Fibroblast of skin of right quadriceps (primary cell): ENCODE measurements at regions not wholly inside any gene's neighbourhood (a gene's known extent, or its start where the extent isn't known, plus 50 kb on each side); places are given as distances from the start of the nearest gene placed in this dataset.

ENCODE experiments used
- DNase-seq: peaks from one replicate; pipeline ENCODE4 v3.0.0-alpha.2; 2013

- no peak for DNase-seq
Observed at GRCh38 chr17:73787076-73788059, 143.1 kb upstream of the SDK2 start.

- no peak for DNase-seq
Observed at GRCh38 chr17:73788111-73788510, 143.9 kb upstream of the SDK2 start.

- DNase-seq, result no peak
Observed at GRCh38 chr17:73791121-73791520, 146.9 kb upstream of the SDK2 start.

GRCh38 chr17:73791631-73792030, 147.4 kb upstream of the SDK2 start:
- no peak for DNase-seq

- no peak for DNase-seq
Observed at GRCh38 chr17:73792994-73793393, 148.7 kb upstream of the SDK2 start.

- DNase-seq, result no peak
Observed at GRCh38 chr17:73794336-73794735, 150.1 kb upstream of the SDK2 start.

GRCh38 chr17:73795730-73796129, 151.5 kb upstream of the SDK2 start:
- DNase-seq, result no peak

GRCh38 chr17:73797594-73798110, 153.4 kb upstream of the SDK2 start:
- no peak for DNase-seq

- peak; percentile 99 for DNase-seq
Observed at GRCh38 chr17:73798111-73798748, 154.0 kb upstream of the SDK2 start.

- DNase-seq, result no peak
Observed at GRCh38 chr17:73799096-73799495, 154.9 kb upstream of the SDK2 start.

- no peak for DNase-seq
Observed at GRCh38 chr17:73799781-73800627, 155.8 kb upstream of the SDK2 start.

GRCh38 chr17:73800893-73801292, 156.6 kb upstream of the SDK2 start:
- DNase-seq, result no peak

GRCh38 chr17:73801455-73802100, 157.3 kb upstream of the SDK2 start:
- no peak for DNase-seq

- DNase-seq, result no peak
Observed at GRCh38 chr17:73802314-73802713, 158.1 kb upstream of the SDK2 start.

GRCh38 chr17:73802871-73803270, 158.6 kb upstream of the SDK2 start:
- DNase-seq, result no peak

GRCh38 chr17:73803964-73804435, 159.8 kb upstream of the SDK2 start:
- no peak for DNase-seq

- DNase-seq, result no peak
Observed at GRCh38 chr17:73806768-73807167, 162.5 kb upstream of the SDK2 start.

- no peak for DNase-seq
Observed at GRCh38 chr17:73813201-73813600, 169.0 kb upstream of the SDK2 start.

GRCh38 chr17:73814075-73814474, 169.8 kb upstream of the SDK2 start:
- DNase-seq, result no peak

- DNase-seq, result no peak
Observed at GRCh38 chr17:73815474-73815873, 171.2 kb upstream of the SDK2 start.

GRCh38 chr17:73819440-73820395, 175.5 kb upstream of the SDK2 start:
- no peak for DNase-seq
